Activated naive CD4-positive, alpha-beta T cell treated with anti-CD3 and anti-CD28 coated beads, Interleukin-2, amount 50 U/mL, for 16 hours (primary cell): ENCODE measurements at regions not wholly inside any gene's neighbourhood (a gene's known extent, or its start where the extent isn't known, plus 50 kb on each side); places are given as distances from the start of the nearest gene placed in this dataset.

Experiments
- DNase-seq: peaks from one replicate; pipeline ENCODE4 v3.0.0-alpha.2; 2020

DNA sequence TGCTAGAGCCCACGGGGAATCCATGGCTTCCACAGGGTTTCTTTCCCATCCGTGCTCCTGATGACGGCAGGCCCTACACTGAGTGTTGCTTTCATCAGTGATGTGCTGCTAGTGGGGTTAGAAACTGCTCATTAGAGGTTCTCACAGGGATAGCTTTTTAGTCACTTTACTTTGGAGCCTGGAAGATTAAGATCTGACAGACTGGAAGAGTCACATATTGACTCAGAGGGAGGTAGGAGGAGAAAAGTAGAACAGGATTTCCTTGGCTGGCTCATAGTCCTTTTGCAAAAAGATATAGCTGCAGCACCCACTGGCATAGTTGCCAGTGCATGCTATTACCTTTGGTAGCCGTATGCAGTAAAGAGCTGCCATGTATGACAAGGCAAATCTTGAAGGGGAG is 890.3 kb downstream of the C6orf118 start:
- DNase-seq = no peak

DNA sequence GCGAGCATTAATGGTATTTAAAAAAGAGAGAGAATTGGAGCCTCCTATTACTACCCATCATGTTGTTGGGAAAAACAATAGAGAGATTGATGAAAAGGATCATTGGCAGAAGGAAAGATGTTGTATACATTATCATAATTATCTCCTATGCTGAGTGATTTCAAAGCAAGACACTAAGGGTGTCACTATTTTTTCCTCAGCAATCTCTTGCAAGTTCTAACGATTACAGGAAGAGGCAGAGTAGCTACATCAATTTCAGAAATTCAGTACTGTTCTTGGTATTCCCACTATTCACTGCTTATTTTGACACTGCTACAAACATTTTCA is 891.2 kb downstream of the C6orf118 start:
- DNase-seq = no peak

DNA sequence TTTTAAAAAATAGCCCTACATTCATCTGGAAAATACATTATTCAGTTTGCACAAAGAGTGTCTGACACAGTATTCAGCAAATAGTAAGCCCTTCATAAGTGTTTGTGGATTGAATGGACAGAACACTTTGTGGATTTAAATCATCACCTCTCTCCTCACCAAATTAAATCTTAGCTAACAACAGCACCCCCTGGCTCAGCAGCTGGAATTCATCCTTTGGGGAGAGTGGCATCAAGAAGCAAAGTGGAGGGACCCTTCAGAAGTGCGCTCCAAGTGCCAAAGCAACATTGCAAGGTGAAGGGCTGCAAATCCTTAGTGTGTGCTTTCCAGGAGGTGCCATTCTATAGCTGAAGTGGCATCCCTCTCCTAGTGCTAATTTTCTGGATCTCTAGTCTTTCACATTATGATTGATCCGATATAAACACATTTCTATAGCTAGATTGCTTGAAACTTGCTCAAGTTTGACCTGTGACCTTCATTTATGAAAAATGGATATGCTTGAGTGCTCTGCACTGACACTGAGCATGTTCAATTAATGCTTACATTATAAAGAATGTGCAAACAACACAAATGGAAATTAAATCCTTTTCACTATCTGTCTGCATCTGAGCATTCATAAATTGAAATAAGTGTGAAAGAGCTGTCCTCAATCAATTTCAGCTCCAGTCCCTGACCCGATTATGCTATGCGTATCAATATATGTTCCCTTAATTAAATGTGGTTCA is 891.7 kb downstream of the C6orf118 start:
- no peak for DNase-seq

DNA sequence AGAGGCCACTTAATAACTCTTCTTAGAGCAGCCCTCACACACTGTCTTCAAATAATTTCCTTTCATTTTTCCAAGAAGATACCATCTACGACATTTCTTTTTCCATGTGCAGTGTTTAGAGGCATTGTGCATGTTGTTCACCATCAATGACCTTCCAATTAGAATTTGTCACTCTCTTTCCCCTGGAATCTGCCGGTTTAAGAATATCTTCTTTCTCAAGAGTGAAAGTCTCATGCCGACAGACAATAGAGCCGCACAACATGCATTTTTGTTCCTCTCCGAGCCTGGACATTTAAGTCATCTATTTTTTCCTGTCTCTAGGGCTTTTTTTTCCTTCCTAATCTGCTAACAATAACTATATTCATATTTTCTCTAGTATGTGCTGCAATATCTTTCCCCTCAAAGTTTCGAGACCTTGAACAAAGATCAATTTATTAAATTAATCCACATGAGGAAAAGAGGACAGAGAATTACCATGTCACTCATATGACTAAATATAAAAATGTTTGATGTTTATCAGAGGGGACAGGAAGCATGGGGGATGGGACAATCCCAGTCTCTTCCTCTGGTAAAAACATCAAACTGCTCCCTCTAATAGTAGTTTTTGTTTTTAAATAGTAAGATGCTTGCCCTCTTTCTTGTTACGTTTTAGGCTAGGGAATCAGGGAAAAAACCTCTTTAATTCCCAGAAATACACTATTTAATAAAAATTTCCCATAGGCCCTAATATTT is 893.4 kb downstream of the C6orf118 start:
- DNase-seq = no peak

DNA sequence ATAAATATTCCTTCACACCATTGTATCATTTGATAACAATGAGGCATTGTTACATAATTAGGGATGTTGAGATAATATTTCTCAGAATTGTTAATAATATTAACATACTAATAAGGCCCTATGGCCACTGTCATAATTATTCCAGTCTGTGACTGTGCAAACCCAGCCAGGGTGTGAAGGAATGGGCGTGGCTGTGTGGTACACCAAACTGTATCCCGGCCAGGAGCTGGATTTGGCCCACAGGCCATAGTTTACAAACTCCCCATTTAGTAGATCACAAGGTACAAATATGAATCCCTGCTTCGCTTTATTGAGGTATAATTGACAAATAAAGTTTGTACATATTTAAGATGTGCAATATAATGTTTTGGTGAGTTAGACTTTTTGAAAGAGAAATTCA is 894.7 kb downstream of the C6orf118 start:
- DNase-seq = no peak

DNA sequence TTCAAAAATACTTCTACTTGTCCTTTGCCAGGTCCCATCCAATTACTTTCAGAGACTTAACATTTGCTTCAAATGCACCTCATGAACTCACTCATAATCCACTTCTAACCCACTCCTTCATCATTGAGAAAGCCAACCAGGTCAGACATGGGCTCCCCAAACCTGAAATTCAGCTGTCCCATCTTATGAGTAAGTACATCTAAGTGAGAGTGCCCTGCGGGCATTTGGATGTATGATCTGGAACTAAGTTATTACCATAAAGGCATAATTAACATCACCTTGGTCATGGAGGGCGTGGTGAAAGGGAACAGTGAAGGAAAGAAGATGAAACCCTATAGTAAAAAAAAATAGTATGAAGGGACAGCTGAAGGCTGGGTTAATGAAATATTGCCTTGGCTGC is 896.8 kb downstream of the C6orf118 start:
- DNase-seq = no peak

DNA sequence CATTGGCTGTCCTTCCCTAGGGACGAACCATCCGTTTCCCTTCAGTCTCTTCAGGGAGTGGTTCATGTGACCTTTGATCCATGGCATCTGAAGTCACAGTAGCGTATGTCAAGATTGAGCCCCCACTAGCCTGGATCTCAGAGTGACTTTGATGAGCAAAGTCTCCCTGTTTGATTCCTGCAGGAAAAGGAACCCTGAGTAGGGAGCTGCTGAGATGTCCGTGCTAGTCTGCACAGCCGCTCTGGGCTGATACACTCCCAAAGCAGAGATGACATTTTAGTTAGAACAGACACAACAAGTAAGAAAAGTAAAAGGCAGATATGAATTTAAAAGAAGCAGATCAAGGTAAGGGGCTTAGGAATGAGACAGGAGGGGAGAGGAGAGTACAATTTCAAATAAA is 899.4 kb downstream of the C6orf118 start:
- DNase-seq = no peak

DNA sequence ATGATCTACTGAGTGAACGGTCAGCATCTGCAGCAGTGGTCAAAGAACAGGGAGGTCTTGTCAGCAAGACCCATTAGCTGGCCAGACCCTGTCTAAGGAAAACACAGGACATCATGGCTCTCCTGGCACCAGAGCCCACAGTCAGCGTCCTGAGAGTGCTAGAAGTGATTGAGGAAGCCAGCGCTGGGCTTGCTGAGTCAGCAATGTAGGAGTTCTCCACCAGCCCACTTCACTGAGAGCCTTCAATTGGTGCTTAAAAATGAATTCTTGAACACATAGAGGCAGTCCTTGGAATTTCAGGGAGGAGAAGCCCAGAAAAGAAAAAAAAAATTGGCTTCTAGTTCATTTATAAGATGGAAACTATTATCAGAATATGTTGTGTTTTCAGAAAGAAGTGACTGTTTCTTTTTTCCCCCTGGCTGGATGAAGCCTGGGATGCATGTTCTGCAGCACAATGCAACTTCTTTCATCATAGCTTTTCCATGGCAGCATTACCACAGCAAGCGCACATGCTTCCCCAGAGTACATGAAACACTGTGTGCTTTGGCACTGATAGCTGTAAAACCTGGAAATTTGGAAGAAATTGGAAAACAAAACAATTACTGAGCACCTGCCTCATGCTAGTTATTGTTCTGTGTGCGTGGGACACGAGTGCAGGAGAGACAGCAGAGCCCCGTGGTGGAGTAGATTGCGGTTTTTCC is 899.9 kb downstream of the C6orf118 start:
- DNase-seq = no peak

DNA sequence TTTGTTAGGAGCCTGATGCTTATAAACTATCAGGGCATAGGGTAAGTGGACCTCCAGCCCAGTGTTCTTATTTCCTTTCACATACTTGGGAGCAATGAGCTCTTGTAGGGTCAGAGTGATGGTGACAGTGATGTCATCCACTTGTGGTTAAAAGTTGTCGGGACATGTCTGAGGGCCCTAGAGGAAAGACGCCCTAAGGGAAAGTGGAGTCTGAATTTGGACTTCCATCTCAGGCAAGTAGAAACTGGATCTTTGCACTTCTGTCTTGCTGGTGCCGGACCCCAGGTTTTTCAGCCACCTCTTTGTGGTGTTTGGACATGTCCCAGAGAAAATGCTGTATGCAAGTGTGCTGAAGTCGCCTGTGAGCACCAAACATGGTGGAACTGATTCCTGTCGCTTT is 900.5 kb downstream of the C6orf118 start:
- DNase-seq = no peak

DNA sequence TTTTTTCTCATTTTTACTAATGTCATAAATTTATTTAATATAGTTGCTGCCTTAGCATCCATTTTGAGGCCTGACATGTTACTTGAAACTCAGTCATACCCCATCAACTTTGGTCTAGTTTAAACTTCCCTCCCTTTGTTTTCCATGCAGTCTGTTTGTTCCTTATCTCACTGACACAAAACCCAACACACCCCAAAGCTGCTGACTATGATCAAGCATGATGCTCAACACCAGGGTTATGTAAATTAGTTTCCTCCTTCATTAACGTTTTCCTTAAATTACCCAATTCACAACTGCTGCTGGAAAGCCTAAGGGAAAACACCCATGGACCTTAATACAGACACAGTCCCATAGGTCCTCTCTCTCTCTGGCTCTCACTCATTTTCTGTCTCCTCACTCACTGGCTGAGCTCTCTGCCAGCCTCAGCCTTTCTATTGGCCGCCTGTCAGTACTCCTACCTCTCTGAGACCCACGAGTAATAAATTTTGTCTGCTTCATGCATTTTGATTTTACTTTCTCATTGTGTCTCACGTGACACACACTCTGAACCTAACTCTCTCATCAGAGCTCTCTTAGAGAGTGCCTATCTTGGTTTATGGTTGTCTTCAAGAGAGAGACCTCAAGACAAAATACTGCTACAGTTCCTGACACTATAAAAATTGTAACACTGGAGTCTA is 904.5 kb downstream of the C6orf118 start:
- DNase-seq = no peak

DNA sequence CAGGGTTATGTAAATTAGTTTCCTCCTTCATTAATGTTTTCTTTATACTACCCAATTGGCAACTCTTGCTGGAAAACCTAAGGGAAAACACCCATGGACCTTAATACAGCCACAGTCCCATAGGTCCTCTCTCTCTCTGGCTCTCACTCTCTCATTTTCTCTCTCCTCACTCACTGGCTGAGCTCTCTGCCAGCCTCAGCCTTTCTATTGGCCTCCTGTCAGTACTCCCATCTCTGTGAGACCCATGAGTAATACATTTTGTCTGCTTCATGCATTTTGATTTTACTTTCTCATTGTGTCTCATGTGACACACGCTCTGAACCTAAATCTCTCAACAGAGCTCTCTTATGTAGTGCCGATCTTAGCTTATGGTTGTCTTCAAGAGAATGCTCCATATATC is 907.5 kb downstream of the C6orf118 start:
- no peak for DNase-seq

DNA sequence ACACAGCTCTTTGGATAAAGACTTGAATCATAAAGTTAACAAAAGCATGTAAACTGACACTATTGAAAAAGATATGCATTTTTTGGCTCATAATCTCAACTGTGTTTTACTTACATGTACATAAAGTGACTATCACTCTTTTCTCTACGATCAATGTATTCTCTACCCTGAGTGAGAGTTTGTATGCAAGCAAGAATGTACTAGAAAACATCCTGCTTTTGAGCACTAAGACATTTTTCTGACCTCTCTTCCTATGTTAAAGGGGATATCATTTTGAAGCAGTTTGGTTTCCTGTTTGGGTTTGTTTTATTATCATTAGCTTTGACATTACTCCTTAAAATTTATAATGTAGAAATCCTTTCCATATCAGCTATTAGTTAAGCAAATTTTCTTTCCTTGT is 910.8 kb downstream of the C6orf118 start:
- no peak for DNase-seq

DNA sequence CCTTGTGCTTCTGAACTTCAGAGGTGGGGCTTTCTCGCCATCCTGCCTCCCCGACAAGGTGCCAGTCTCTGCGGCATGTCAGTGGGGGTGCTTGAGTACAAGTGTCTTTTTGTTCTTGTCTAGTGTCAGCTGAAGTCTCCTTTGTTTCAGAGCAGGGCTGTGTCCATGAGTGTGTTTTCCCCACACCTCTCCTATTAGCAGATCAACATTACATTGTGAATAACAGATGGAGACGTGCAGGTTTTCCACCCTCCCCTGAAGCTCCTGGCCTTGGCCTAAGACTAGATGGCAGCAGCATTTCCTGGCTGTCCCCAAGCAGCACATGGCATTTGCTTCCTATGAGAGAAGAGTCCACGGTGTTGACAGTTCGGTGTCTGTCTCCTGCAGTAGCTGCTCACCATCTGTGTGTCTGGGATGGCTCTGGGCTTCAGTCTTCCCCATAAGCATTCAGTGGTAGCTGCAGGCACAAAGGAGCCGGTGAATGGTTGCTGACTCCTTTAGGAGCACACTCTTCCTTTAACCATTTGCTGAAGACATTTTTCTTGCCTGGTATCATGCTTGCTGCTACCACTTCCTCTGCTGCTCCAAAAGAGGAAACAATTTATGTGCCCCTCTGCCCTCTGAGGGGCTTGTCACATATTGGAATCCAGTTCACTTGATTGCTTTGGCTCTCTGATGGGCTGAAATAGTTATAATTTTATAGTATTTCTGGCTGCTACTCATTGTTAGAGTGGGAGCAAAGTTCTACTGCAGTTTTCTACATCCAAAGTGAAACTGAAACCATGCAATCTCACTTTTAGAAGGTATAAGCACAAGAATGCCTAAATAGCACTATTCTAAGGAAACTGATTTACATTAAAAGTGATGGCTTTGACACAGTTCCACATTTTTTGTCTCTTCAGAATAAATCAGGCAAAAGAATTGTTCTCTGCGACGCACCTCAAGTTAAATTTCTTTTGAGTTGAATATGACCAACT is 913.0 kb downstream of the C6orf118 start:
- no peak for DNase-seq

DNA sequence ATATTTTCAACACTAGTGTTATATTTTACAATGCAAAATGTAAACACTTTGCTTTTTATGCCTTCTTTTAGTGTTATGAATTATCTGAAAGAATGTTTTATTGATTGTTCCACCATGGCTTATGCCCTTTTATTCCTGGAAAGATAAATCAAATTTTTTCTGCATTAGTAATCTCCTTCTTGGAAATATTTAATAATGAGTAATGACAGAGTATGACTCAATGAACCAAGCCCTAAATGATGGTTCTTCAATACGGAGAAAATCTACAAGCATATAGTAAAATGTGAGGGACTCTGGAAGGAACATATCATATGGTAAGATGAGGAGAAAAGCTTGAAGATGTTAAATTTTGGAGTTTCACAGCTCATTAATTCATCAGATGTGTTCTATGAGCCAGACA is 929.6 kb downstream of the C6orf118 start:
- no peak for DNase-seq

DNA sequence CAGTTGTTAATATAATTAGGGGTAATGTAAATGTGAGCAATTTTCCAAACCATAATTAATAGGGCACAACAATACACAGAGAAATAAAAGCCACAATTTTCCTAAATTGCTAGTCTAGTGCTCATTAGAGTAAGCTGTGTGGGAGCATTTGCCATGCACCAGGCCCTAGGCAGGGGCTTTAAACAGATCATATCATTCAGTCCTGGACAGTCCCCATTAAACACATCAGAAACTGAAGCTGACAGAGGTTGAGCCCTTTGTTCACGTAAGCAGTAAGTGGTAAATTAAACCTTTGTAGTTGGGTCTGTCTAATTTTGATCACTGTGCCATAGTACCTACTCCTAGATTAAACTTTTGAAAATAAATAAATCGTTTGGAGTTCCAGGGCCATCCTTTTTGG is 931.1 kb downstream of the C6orf118 start:
- DNase-seq = no peak

DNA sequence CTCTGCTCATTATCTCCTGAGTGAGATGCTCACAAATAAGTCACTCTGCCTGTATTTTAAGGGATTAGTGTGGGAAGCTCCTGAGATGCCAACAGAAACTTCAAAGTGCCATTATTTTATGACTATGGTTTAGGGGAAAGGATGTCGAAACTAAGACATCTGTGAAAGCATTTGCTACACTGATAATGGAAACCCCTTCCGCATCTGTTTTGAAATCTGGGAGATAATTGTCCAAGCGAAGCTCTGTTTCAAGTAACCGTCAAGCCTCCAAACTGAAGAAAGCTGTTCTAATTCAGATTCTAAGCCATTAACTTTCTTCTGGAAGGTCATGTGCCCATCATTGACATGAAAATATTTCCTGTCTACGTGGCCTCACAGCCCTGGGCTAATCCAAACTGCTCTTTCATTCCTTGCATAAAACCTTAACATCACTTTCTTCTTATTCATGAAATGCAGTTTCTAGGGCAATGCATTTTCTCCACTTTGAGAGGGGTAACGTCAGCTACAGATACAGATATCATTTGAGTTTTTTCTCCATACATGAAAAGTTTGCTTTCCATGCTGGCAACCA is 932.0 kb downstream of the C6orf118 start:
- DNase-seq = no peak

DNA sequence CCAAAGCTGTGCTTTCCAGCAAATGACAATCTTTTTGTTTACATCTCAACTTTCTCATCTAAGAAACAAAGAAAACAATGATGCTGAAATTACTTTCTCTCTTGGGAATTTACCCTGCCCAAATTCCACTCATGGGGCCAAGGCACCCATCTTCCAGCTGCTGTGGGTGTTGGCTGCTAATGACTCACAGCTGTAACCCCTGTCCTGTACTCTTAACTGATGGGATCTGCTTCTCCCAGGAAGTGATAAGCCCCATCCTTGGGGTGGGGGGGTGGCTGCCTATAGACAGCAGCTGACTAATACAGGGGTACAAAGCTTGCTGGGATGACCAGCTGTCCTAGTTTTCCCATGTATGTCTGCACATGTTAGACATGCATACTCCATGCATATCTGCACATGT is 938.6 kb downstream of the C6orf118 start:
- DNase-seq = no peak

DNA sequence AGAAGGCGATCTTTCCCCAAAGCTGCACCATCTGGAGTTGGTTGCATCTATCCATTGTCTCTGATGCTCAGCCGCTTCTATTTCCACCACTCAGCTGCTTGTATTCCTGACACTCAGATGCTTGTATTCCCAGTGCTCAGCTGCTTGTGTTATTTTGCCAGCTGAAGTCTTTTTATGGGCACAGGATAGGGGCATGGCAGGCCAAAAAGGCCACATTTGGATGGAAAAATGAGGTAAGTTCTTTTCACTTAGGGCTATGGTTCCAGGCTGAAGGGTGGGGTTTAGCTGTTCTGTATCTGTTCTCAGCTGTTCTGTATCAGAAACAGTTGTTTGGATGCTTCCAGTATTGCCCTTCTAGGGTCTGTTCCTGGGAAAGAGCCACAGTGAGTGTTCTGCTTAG is 944.9 kb downstream of the QKI start:
- no peak for DNase-seq

DNA sequence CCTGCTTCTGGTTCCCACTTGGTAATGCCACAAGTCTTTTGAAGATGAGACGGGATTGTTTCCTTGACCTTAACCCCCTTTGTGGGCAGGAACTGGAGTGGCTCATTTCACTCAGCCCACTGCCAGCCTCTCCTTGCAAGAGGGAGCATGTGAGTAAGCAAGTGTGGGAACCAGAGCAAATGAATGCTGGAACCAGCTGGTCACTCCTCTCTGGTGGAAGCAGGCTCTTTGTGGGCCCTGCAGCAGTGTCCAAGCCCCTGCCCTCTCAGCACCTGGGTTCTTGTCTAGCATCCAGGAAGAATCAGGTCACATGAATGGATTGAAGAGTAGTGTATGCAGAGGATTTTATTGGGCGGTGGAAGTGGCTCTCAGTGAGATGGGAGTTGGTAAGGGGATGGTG is 944.5 kb downstream of the QKI start:
- DNase-seq = no peak

DNA sequence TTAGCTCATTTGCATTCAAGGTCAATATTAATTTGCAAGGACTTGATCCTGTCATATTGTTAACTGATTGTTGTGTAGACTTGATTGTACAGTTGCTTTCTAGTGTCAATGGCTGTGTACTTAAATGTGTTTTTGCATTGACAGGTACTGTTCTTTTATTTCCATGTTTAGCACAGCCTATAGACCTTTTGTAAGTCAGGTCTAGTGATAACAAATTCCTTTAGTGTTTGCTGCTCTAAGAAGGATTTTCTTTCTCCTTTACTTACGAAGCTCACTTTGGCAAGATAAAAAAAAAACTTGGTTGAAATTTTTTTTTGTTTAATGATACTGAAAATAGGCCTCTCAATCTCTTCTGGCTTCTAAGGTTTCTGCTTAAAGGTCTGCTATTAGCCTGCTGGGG is 942.3 kb downstream of the QKI start:
- no peak for DNase-seq

DNA sequence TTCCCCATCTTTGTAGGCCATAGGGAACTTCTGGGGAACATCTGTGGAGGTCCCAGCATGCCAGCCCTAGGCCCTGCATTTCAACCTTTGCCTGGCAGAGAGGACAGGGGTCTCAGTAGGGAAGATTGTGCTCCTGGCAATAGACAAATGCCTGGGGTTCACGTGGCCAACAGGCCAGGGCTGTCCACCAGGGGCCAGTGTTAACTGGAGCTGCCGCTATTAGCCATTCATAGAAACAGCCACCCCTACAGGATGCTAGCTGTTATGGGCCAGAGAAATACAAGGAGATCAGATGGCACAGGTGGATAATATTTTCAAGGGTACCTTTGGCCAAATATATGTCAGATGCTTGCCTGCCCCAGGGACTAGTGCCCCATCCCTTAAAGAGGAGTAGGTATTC is 932.9 kb downstream of the QKI start:
- DNase-seq = no peak

DNA sequence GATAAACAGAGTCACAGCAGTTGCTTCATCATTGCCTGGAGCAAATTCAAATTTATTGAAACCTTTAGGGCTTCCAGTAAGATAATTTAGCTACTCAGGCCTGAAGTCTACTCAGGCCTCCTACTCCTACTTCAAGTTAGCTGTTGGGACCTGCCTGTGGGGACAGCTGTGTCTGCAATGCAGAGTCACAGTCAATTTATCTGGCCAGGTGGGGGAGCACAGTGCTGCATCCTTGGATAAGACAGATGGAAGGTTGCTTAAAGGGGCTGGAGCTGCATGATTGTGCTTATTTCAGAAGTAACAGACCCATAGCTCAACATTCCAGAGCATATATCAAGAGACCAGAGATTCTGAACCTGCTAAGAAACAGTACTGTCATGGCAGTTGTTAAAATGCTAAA is 932.1 kb downstream of the QKI start:
- DNase-seq = no peak
